ENCODE measurements at regions not wholly inside any gene's neighbourhood (a gene's known extent, or its start where the extent isn't known, plus 50 kb on each side); places are given as distances from the start of the nearest gene placed in this dataset.

DNA sequence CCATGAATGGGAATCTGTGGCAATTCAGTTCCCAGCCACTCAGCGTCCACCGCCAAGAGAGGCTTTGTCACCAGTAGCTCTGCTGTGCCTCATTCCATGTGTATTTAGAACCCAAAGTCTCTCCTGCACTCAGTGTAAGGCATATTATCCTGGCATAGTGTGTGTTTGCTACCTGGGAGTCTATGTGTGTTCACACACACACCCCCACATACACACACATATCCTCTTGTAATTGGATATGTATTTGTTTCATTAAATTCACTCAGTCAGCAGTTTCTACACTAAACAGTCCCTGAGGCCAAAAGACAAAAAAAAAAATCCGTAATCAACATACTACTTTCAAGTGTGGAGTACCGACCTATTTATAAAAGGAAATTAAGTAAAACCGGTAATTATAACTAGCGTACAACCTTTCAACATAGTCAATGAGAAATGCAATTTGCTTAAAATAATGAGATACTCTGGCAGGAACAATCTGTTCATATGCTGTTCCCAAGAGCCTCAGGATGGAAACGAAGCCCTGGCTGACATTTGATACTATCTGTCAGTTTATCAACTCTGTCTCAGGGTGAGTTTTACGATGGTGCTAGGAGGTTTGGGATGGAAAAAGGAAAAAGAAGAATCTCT, 425.8 kb upstream of the CELF2 start:
- DNase-seq: no peak

DNA sequence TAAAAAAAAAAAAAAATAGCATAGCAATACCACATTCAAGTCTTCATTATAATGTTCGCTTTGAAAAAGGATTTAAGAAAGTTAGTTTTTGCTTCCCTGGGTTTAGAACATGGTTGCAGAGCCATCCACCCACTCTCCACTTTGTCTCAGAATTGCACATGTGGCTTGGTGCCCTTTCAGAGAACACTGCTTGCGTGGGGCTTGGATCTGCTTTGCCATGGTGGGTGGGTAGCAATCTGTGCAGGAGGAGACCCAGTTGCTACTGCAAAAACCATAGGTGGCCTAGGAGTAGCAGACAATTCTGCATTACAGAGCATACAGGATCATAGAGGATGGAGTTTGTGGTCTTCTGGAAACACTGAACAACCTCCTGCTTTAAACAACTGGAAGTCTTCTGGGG, 421.4 kb upstream of the CELF2 start:
- no peak for DNase-seq

DNA sequence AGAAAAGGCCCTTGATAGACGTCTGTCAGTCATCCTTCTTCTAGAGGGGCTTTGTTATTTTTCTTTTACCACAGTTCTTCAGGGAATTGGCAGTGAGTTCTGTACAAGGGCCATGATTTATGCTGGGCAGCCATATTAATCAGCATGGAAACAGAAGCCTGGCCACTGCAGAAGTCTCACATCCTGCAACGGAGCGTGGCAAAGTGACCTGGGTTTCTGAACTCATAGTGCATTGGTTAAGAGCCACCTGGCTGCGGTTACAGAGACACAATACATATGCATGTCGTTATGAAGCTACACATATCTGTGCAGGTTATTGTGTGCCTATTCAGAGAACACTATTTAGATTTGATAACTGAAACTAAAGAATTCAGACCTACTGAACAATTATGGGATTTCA, 419.4 kb upstream of the CELF2 start:
- no peak for DNase-seq

DNA sequence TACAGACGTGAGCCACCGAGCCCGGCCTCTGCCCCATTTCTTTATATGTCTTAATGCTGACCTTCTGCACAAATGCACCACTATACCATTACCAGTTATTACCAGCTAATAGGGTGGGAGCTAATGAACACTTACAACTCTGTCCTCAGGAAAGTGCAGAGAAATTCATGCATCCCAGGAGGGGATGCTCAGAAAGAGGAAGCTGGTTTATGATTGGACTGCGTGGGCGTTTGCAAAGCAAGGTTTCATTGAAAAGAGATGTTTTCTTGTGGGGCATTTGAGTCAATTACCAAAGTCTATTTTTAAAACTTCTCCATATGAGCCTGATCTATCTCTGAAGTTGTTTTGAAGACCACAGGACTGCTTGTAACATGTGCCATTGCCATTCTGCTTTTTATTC, 417.7 kb upstream of the CELF2 start:
- DNase-seq: no peak

DNA sequence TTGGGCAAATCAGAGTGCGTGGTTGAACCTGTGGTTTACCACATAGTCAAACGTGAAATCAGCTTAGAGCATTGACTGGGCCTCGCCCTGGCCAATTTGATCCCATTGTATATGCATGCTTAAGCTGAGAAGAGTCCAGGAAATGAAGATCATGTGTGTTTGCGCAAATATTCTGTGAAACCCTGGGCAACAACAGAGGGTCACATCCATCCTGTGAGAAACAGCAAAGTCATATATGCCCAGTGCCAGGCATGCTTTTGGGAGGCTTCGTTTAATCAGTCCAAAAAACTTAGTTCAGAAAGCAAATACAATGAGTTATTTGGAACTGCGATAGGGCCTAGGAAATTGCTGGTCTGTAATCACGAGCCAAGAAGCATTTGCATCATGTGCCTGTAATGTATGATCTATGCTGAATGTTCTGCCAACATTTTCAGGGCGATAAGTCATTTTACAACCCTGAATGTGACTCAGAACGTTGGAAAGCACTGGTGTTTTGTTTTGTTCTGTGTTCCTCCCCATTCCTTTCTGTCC, 412.1 kb upstream of the CELF2 start:
- no peak for DNase-seq

DNA sequence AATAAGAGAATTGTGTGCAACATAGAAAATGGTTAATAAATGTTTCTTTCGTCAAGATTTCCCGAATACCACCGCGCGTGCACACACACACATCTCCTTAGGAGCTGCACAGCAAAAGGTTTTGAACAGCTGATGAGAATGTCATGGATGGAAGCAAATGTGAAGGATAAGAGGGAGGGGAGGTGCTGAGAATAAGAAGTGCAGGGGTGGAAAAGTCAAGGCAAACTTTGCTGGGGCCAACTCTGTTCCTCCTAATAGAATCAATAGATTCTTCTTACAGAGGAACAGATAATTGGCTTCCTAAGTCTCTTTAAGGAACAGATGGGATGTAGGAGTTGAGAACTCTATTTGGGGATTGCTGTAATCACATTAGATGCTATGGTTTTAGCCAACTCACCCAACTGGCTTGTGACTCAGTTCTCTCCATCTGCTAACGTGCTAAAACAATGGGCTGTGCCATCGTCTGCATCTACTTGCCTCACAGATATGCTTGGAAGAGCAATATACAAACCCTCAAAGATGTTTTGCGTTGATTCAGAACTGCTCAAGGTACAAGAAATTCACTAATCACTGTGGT, 408.2 kb upstream of the CELF2 start:
- DNase-seq: no peak

- DNase-seq: no peak
Observed at GRCh38 chr10:10610171-10610570, 407.5 kb upstream of the CELF2 start.

DNA sequence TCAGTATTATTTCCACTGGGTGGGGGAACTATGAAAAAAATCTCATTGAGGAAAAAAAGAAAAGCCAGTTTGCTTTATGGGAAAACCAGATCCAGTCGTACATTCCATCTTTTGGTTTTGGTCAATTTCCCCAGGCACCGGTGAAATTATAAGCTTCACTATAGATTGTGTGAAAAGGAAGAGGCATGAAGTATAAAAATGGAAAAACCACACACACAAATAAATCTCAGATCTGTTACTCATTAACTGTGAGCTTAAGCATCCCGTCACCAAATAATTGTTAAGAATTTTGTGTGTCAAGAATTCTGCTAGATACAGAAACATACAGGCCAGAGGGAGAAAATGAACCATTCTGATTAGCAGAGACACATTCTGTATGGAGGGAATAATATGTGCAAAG, 405.5 kb upstream of the CELF2 start:
- no peak for DNase-seq

DNA sequence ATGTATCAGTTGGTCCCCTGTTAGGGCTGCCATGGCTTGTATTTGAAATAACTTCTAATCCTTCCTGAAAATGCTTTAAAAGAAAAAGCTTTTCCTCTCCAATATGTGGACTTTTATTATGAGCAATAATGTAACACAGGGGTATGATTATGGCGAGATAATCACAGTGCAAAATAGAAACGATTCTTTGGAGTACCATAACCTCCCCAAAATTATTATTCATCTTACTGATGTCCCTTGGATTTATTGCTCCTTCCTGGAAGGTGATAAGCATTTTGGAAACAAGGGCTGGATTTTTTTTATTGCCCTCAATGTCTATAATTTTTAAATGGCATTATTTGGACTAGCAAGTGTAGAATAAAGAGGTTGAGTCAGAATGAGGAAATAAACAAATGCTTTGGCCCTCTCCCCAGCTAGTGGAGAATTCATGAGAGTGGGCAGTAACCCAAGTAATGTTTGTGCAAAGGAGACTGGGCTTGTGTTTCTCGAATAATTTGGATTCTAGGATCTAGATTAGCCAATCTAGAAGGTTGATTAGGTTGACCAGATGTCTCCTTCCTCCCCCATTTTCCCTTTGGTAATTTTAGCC, 403.9 kb upstream of the CELF2 start:
- no peak for DNase-seq

- no peak for DNase-seq
Observed at GRCh38 chr10:10617686-10618085, 400.0 kb upstream of the CELF2 start.

GRCh38 chr10:10618139-10618538, 399.5 kb upstream of the CELF2 start:
- DNase-seq: no peak

DNA sequence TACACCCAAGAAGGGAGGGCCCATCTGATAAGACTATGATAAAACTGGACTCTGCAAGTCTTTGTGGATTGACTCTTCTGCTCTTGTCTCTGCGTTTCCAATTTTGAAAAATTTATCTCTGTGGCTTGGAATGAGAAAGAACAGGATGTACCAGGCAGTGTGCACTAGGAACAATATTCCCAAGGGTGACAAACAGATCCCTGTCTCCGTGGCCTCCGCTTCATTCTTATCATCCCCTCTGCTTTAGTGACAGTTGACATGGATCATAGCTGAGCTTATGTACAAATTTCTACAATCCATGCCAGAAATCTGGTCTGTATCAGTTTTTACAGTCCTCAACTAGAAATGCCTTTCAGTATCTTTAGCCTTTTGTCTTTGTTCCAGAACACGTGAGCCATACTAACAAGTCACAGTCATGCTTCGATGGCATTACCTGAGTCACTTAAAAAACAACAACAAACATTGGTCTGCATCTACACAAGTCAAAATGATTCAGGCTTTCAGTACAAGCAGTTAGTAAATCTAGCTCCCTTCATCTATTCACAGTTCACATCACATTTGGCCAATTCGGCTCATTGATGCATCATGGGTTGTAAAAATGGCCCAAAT, 393.6 kb upstream of the CELF2 start:
- DNase-seq: no peak

- DNase-seq: no peak
Observed at GRCh38 chr10:10624567-10624962, 393.1 kb upstream of the CELF2 start.

- no peak for DNase-seq
Observed at GRCh38 chr10:10625491-10625890, 392.2 kb upstream of the CELF2 start.

DNA sequence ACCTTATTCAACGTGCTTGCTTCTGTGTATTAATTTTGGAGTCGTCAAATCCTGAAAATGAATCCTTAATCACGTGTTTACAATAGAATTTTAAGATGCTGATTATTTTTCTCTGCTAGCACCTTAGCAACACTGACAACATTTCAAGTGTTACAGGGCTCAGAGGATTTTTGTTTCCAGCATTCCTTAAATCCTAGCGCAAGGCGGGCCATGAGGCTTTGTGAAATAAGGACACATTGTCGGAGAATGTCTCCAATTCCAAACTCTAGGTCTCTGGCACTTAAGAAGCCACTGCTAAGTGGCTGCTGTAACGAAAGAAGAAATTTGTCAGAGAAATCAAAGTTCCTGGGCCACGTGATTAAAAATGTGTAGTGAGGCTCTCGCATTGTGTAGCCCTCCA, 390.9 kb upstream of the CELF2 start:
- no peak for DNase-seq

DNA sequence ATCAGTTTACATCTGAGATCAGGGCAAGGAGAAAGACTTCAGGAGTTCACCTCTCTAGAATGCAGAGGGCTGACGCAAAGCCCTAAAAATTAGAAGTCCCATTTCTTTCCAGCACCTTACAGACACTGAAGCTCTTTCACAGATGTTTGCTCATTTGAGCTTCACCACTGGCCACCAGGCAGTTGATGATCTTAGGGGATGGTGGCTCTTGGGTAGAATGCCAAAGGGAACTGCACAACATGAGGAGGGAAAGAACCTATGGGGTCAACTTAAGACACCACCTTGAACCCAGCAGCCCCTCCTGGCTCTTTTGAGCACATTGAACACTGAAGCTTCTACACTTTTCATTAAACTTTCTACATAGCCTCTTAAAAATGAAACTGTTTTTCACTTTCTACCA, 390.3 kb upstream of the CELF2 start:
- DNase-seq: no peak

DNA sequence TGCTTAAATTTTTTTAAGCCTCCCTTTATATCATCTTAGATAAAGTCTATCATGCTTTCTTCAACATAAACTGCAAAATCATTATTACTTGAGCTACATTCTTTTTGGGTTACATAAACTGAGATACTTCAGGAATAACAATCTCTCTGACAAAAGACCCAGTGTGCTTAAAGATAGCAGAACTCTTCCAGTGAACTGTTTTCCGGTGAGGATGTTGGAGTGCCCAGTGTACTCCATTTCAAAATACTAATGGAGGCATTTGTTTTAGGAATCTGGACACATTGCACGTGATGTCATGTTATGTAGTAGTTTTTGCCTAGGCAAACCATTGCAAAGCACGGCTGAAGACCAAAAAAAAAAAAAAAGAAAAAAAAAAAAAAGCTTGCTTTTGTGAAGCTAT, 388.2 kb upstream of the CELF2 start:
- no peak for DNase-seq

DNA sequence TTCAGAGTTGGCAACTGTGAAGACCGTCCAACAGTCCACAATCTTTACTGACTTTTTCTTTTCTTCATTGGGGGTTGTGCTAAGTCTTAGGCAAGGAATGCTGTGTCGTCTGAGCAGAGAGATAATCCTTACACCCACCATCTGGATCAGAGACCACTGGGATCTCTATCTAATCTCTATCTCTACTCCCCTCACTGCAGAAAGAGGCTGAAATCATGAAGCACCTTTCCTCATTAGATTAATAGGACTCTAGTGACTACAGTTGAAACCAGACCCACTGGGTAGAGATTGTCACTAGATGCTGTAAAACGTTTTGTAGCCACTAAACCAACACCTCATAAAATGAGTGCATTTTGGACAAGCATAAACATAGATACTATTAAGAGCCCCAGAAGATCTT, 387.4 kb upstream of the CELF2 start:
- DNase-seq: no peak

DNA sequence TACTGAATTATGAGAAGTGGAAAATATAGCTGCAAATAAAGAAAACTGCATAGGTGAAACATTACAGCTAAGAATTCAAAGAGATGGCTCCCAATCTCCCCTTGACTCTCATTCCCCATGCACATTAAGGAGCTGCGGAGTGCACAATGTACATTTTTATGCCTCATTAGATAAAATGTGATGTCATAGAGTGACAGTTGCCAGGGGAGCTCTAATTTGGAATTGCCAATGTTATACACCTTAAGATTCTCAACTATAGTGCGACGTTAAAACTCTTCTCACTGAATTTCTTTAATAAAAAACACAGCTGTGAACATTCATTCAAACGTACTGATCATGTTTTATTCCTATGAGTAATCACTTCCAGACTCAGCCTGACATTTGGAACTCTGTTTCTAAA, 386.9 kb upstream of the CELF2 start:
- no peak for DNase-seq

DNA sequence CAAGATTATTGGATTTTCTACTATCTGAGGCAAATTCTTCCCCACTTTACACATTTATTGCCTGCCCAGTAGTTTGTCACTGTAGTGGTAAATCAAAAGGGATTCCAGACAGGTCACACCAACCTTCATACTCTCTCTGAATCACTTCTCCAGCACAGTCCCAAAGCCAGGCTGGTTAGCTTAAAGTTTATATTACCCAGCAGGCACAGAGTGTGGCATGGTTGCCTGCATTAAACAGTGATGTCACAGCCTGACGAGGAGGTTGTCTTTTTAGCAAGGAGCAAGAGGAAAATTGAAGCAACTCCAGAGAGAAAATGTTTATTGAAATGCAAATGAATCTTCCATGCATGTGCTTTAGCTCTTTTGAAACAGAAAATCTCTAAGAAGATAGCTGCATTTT, 375.5 kb upstream of the CELF2 start:
- DNase-seq: no peak

DNA sequence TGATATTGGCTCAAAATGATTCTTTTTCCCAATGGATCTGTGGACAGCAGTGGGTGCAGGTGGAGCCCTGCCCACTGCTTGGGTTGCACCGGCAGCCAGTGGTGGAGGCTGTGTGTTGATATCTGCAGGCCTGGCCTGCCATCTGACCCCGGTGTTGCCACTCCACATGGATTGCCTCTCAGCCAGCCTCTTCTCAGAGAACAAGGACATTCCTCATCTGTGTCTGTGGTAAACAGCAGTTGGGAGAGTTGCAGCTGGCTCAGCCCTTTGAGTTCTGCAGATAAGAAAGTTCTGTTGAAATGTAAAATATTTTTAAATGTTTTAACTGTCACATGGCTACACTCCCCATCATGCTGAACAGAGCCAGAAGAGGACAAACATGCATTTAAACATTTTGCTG, 374.9 kb upstream of the CELF2 start:
- no peak for DNase-seq

DNA sequence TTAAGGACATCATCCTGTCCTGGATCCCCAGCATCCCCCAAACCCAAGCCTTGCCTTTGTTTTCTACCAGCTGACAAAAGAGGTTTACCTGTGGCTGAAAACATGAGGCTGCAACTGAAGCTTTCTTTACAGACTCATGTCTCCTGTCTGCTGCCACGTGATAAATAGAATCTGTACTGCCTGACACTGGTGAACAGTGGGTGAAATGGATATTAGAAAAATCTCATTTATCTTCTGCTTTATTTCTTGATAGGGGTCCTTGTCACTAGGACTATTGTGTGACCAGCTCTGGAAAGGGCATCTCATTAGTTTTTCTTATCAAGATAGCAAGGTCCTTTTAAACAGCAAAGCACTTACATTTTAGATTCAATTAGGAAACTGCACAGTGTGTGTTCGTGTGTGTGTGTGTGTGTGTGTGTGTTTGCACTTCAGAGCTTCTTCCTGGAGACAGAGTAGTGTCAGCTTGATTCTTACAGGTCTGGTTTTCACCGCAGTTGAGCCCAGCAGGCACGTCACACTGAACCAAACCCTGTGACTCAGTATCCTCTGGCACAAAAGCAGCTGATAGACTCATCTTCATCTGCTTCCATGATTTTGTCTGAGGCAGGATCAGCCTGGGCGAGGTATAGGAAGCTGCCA, 373.5 kb upstream of the CELF2 start:
- DNase-seq: no peak

DNA sequence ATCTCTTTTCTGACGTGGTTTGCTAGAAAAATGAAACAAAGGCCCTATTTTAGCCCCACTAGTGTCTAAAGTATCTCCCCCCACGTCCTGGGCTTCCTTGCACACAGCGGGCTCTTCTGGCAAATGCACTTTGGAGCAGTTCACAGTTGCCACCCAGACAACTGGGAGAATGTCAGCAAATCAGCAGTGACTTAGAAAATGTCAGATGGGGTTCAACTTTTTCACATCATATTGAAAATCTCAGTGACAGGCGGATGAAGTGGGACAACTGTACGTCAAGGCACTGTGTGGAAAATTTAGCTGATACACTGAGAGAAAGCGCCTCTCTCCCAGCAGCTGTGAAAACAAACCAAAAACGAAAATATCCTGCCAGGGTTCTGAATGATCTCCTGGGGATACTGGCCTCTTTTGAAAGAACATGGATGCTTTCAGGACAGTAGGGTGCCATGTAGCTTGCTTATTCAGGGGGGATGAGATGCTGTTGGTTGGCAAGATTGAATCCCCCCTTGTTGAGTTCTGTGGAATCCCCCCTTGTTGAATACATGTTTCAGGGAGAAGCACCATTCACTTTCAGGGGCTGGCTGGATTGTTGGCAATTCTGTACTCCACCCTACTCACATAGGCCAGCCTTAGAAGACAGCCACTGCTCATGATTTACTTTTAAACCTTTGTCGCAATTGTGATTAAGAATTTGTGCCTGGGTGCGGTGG, 372.8 kb upstream of the CELF2 start:
- DNase-seq: no peak
